Astrocyte of the cerebellum (primary cell): ENCODE measurements at regions not wholly inside any gene's neighbourhood (a gene's known extent, or its start where the extent isn't known, plus 50 kb on each side); places are given as distances from the start of the nearest gene placed in this dataset.

Experiments
- DNase-seq: peaks from one replicate; pipeline ENCODE4 v3.0.0-alpha.2; 2011; ENCODE audit warnings: low read depth
- H3K4me3 ChIP-seq: 2 replicates; pipeline ENCODE4 v1.5.1; 2011; ENCODE audit warnings: mild to moderate bottlenecking, low read depth, low read length, moderate library complexity
- in situ Hi-C: cut with HindIII; loops from 2 replicates; pipeline ENCODE4 v1.10.0; 2017; ENCODE audit warnings: low sequenced_read_pairs
- TF ChIP-seq, protein P1 (sequence below): IDR thresholded peaks from 2 replicates; pipeline ENCODE4 v1.5.1; 2012; ENCODE audit warnings: low read length, low read depth, moderate library complexity, mild to moderate bottlenecking; ENCODE audit errors: missing control alignments

DNA sequence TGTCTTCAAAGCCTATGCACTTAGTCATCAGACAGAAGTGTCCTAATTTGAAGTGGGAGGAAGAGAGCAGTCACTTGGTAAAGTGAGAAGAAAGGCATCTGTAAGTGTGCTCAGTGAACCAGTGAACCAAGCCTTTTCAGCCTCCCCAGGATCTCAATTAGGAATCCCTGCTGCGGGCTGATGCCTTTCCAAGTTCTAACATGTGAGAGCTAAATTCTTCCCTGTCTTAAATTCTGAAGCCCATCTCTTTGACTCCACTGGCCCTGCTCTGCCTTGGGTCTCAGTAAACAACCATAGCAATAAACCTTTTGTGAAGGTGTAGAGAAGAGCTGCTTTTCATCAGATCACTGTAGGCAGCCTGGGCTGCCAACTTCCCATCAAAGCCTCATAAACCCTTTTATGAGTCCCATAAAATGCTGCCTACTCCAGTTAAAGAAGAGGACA, 701.2 kb upstream of the LCORL start:
- DNase-seq: no peak
- H3K4me3 ChIP-seq: no peak overlapping the region
- TF ChIP-seq, protein P1, sequence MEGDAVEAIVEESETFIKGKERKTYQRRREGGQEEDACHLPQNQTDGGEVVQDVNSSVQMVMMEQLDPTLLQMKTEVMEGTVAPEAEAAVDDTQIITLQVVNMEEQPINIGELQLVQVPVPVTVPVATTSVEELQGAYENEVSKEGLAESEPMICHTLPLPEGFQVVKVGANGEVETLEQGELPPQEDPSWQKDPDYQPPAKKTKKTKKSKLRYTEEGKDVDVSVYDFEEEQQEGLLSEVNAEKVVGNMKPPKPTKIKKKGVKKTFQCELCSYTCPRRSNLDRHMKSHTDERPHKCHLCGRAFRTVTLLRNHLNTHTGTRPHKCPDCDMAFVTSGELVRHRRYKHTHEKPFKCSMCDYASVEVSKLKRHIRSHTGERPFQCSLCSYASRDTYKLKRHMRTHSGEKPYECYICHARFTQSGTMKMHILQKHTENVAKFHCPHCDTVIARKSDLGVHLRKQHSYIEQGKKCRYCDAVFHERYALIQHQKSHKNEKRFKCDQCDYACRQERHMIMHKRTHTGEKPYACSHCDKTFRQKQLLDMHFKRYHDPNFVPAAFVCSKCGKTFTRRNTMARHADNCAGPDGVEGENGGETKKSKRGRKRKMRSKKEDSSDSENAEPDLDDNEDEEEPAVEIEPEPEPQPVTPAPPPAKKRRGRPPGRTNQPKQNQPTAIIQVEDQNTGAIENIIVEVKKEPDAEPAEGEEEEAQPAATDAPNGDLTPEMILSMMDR: no peak
- in situ Hi-C loops: no loop called here

DNA sequence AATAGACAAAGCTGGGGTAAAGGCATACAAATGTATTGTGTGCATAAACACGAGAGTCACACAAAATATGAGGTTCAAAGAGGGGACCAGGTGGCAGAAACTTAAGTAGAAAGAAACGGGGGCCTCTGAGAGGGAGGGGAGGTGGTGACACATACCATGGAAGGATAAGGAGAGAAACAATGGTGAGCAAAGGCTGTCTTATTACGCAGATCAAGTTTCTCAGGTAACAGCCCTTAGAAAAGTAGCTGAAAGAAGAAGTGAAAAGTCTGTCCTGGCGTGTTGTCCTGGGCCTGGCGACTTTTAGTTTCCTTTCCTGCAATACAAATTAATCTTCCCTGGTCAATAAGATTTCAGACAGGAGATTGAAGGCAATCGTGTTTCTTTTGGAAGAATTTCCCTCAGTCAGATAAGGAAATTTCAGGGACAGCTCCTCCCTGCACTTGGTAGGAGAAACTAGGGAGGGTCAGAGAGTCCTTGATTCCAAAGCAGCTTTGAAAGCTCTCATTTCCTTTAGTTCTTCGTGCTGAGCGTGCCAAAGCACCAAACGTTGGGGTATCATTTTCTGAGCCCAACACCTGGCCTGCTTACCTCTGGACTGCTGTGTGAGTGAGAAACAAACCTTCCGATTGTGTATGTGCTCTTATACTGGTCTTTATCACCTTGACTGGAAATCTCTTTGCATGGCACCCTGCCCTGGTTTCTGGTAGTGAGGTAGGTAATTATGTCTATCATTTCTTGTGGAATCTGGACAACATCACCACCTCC, 676.7 kb upstream of the LCORL start:
- TF ChIP-seq, protein P1: no peak
- in situ Hi-C loops: no loop called here
- DNase-seq: no peak
- H3K4me3 ChIP-seq: no peak overlapping the region

DNA sequence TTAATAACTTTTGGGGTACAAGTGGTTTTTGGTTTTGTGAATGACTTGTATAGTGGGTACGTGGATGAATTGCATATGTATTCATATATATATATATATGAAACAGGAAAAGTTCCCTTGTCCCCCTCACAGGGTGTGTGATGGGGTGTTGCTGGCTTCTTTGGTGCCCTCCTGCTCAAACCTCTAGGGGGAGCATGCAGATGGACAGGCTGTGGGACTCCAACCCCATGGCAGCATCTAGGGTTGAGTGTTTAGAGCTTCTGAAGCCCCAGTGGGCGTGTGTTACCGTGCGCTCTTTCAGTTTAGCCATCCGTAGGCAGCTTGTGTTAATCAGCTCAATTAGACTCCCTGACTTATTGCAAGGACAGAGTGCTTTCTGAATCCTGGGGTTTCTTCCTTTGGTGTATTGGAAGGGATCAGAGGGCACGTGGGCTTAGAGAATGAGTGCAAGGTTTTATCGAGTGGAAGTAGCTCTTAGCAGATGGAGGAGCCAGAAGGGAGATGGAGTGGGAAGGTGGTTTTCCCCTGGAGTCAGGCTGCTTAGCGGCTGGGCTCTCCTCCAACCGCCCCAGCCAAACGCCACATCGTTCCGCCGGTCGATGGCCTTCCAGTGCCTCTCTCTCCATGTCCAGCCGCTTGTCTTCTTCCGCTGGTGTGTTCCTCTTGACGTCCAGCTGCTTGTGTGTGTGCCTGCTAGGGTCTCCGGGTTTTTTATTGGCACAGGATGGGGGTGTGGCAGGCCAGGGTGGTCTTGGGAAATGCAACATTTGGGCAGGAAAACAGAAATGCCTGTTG, 674.4 kb upstream of the LCORL start:
- in situ Hi-C loops: no loop called here
- H3K4me3 ChIP-seq: no peak overlapping the region
- no peak for DNase-seq
- TF ChIP-seq, protein P1: no peak

DNA sequence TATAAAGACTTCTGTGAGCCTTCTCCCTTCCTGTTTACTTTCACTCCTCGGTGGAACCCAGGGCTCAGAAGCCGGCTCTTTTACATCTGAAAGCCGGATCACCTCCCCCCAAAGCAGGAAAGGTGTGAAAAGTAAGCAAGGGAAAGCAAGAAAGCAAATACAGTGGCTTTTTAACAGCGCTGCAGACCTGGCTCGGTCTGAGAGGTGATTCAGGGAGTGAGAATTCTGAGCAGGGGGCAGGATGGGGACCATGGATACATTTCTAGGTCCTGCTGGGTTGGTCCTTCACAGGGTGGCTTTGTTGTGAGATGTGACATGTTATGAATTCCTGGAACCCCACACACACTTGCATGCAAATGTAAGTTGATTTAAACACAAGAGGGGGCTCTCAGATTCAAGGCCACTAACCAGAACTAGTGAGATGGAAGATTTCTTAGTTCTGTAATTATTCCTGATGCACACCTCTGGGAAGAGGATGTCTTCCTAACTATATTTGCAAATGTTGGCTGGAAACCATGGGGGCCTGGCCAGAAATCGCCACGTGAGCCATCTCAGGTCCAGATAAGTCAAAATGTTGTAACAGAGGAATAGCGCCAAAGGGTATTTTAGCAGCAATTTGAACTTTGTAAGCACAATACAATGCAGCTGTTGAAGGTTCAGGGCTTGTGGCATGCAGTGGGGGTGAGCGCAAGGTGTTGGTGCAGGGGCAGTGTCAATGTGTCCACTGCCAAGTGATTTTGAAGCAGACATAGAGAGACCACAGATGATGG, 670.1 kb upstream of the LCORL start:
- no peak overlapping the region for H3K4me3 ChIP-seq
- in situ Hi-C loops: no loop called here
- TF ChIP-seq, protein P1: no peak
- no peak for DNase-seq

DNA sequence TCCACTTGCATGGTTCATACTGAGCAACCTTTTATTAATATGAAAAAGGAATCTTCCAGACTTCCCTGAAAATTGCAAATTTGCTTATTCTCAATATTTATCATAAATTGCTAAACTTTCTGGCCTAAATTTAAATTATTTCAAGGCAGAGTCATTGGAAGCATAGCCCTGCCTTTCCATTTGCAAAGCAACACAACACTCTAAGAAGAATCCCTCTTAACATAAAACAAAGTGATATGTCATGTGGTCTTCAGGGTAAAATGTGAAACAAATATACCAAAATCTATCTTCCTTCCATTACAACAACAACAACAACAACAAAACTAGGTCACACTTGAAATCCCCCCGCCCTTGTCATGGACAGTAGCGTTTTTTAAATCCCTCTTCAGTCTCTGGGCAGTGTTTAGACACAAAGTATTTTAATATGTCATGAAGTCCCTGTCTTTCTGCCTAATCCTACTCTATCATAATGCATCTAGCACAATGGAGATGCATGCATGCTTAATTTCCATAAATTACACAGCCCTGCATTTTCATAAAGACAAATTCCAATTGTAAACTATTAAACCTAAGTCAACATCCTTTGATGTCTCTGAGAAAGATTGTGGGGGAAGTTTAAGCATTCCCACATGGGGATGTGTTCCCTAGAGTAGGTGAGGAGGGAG, 668.9 kb upstream of the LCORL start:
- DNase-seq: no peak
- in situ Hi-C loops: no loop called here
- H3K4me3 ChIP-seq: no peak overlapping the region
- TF ChIP-seq, protein P1: no peak
